ENCODE measurements at regions not wholly inside any gene's neighbourhood (a gene's known extent, or its start where the extent isn't known, plus 50 kb on each side); places are given as distances from the start of the nearest gene placed in this dataset.

DNA sequence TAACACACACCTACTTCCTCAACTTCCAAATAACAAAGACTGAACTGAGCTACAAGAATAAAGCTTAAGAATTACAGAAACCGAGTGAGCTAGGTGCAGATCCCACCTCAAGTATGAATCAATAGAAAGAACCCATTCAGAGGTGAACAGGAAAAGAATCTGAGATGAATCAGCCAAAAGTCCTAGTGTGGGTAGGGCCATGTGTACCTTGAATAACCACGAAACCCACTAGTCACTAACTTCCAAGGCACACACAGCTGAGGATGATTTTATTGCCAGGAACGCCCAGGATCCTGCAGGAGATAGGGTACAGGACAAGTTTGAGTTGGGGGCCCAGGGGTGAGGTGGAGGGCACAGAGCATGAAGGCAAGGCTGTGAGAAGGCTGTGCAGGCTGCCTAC, 99.7 kb upstream of the REG3A start:
- DNase-seq (ENCODE audit: low spot score in 2 of 2) (no peak), ATAC-seq (no peak)
- Mint-ChIP-seq H3K9me3 (peaks cover 17 to 18% of the 10 kb centered on the region in 2 donors), H3K27ac (no peak overlapping the region), H3K36me3 (no peaks in the 10 kb centered on the region)

DNA sequence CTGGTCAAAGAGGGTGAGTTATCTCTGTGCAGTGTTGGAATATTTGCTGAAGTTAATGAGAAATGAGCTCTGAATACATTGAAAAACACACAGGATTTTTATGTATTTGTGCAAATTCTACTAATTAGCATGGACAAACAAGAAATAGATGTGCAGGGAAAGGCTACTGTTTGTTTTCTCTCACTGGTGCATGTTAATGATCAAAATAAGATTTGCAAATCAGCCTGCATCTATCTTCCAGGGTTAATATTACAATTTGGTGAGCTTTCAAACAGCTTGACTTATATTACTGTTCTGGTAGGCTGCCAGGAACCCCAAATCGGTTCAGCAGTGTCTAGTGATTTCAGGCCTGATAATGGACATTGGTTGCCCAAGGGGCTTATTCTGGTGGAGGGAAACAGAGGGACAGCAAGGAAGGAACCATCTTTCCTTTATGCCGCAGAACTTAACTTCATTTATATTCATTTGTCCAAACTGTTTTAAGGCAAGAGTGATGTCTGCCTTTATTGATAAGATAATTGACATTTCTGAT, 93.8 kb upstream of the REG3A start:
- peaks cover 0 to 17% of the 10 kb centered on the region in 2 donors for H3K9me3 Mint-ChIP-seq
- H3K27ac Mint-ChIP-seq, result no peak overlapping the region
- no peak for ATAC-seq
- no peak for DNase-seq (ENCODE audit: low spot score in 2 of 2)
- H3K36me3 Mint-ChIP-seq, result no peaks in the 10 kb centered on the region

DNA sequence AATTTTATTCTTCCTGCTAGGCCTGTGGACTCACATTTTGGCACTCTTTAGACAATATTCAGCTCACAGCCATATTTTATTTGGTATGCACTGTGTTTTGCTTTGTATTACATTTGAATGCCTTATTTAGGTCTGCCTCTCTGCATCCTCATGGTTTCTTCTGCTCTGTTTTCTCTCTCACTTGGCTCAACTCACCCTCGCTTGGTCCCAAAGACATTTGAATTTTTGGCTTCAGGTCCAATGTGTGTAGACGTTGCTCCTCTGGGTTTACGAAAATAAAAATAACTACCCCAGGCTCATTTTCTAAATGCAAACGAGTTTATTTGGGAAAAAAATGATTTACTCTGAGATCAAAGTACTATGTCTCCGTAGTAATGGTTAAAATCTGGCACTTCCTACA, 91.1 kb upstream of the REG3A start:
- Mint-ChIP-seq H3K27ac (no peak overlapping the region), H3K36me3 (peaks cover 0 to 4% of the 10 kb centered on the region in 2 donors), H3K9me3 (peaks cover 0 to 24% of the 10 kb centered on the region in 2 donors)
- DNase-seq (ENCODE audit: low spot score in 2 of 2) (no peak), ATAC-seq (no peak)

DNA sequence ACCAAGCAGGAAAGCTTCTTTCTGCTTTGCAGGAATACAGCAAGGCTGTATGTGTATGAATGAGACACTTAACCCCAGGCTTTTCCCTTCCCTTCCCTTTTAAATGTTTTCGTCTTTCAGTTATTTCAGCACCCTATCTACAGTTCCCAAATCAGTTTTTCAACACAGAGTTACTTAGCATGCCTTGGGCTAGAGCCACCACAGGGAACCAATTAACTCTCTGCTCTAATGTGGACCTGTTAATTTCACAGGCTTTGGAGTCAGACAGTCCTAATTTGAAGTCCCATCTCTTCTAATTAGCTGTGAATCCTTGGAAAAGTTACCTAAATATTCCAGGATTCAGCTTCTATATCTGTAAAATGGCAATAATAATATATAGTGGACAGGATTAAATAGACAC, 89.2 kb upstream of the REG3A start:
- no peak for DNase-seq (ENCODE audit: low spot score in 2 of 2)
- H3K36me3 Mint-ChIP-seq, result peaks cover 0 to 4% of the 10 kb centered on the region in 2 donors
- ATAC-seq, result no peak
- H3K27ac Mint-ChIP-seq, result no peak overlapping the region
- H3K9me3 Mint-ChIP-seq, result peaks cover 5 to 25% of the 10 kb centered on the region in 2 donors

DNA sequence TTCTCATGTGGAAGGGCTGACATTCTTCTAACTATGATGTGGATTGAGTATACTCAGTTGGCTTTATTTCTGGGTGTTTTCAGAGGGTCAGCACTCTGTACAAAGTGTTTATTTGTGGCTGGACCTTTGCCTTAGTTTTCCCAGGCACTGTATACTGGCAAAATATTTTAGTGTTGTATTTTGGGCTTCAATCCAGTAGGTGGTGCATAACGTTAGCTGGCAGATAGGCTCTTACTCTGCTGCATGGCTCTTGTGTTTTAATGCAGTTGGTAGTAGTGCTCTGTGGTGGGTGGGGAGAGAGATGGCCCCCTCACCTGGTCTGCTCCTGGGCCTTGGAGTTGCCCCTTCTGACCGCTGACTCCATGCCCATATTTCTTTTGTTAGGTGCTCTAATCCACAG, 75.6 kb upstream of the REG3A start:
- ATAC-seq (no peak), DNase-seq (ENCODE audit: low spot score in 2 of 2) (no peak)
- Mint-ChIP-seq H3K36me3 (no peaks in the 10 kb centered on the region), H3K9me3 (peaks cover 6% of the 10 kb centered on the region in 2 donors), H3K27ac (no peak overlapping the region)

DNA sequence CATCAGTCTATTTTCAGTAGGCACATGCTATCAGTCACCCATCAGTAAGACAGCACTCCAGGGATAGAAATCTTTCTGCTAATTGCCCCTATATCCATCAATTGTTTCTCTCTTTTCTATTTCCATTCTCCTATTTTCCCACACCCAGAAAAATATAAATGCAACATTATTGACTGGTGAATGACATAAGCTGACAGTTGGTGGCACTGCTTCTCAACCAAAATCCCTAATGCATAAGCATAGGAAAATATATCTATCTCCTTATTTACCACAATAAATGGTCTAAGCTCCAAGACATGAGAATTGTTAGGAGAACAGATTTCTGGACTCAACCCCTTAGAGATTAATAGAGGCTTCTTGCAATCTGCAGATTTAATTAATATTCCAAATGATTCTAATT, 64.0 kb upstream of the REG3A start:
- H3K9me3 Mint-ChIP-seq, result no peaks in the 10 kb centered on the region
- ATAC-seq, result no peak
- no peak for DNase-seq (ENCODE audit: low spot score in 2 of 2)
- no peaks in the 10 kb centered on the region for H3K36me3 Mint-ChIP-seq
- no peak overlapping the region for H3K27ac Mint-ChIP-seq

DNA sequence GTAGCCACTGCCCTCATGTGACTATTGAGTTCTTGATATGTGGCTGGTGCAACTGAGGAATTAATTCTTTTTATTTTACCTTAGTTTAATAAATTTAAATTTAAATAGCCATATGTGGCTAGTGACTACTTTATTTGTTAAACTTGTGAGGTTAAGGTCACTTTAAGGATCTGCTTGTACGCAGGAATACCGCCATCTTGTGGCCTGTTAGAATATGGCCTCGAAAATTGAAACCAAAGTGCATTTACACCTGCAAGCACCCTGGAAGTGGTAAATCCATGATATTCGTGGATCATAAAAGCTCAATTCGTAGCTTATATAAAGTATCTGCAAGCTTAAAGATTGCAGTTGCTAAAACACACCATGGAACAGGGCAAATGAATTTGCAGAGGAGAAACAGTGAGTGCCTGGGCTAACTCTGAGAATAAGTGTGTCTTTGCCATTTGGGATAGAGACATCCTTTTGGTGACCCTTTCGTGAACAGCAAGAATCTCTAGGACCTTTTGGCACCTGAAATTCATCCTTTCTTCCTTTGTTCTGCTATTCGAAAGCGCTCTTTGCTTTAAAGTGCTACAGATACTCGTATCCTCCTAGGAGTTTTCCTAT, 59.9 kb upstream of the REG3A start:
- Mint-ChIP-seq H3K27ac (no peak overlapping the region), H3K9me3 (peaks cover 5 to 20% of the 10 kb centered on the region in 2 donors), H3K36me3 (peaks cover 0 to 4% of the 10 kb centered on the region in 2 donors)
- ATAC-seq (no peak), DNase-seq (ENCODE audit: low spot score in 2 of 2) (peak in 1 of 2 donors; percentile 10)

DNA sequence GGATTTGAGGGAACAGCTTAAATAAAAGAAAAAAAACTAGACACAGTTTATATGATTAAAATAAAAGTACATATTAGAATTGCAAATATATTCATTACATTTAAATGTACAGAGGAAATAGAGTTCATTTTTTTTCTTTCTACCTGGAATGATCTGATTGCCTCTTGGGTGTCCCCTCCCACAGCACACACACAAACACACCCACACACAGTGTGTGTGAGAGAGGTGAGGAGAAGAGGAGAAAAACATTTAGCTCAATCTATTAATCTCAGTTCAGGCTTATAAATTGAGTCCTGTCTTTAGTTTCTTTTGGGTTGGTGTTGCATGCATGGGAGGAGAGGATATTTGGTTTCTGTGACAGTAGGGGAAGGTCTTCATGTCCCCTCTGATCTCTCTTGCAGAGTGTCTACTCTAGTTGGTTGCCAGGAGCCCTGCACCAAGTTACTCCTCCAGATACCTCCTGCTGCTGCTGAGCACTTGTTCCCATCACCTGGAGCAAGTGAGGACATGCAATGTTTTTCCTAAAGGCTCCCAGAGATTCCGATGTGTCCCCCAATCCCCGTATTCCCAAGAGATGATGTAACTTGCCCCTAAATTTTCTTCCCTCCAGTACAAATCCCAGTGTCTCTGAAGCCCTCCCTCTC, 50.8 kb upstream of the REG3A start:
- DNase-seq (ENCODE audit: low spot score in 2 of 2) (no peak), ATAC-seq (no peak)
- Mint-ChIP-seq H3K36me3 (peaks cover 0 to 4% of the 10 kb centered on the region in 2 donors), H3K27ac (no peak overlapping the region), H3K9me3 (peaks cover 8 to 28% of the 10 kb centered on the region in 2 donors)

Measured in activated naive CD4-positive, alpha-beta T cell treated with anti-CD3 and anti-CD28 coated beads, Interleukin-2, amount 50 U/mL, for 72 hours (primary cell).